Heart left ventricle (tissue), 13 donors: ENCODE measurements at regions not wholly inside any gene's neighbourhood (a gene's known extent, or its start where the extent isn't known, plus 50 kb on each side); places are given as distances from the start of the nearest gene placed in this dataset.

ENCODE experiments used
- POLR2A ChIP-seq, 2 donors: fragments of 450-650 bp; IDR thresholded peaks; one replicate each; pipeline ENCODE4 v1.6.1; 2017; ENCODE audit warnings: antibody characterized with exemption in 2 of 2, mild to moderate bottlenecking in 2 of 2, moderate library complexity in 2 of 2
- TF ChIP-seq, protein P1 (sequence below), 12 donors: fragments of 200-600 bp; sonication (generic) in 4 of 12; IDR thresholded peaks; one replicate each; pipeline versions ENCODE4 v1.5.0 to v1.8.0; 2018 to 2022; ENCODE audit warnings: antibody characterized with exemption in 12 of 12, mild to moderate bottlenecking in 5 of 12
- donor health status: ischemic (EF 13 %, LVEDD 7.1; RV severe dilation, severe dysfunction).
- donor health status: DM: no; HTN: yes; CAD: no.
- donor health status: DM: no; HTN: no; CAD: no.
- donor health status: ischemic (EF 25% LVEDD 6.9; RV normal size, moderate dysfunction).
- donor health status: ischemic (EF 25% LVEDD 5.7; RV mildly dilated, moderate dysfunction).
- donor health status: ischemic (EF 35%, LVEDD 5.7; RV mildly dilated, moderate dysfunction).
- donor health status: nonischemic (EF 11% LVEDD 7.7; RV severe dilation, severe dysfunction).
- donor health status: DM: yes; HTN: yes; CAD: no.
- donor health status: PGD.
- donor health status: ischemic (EF 29% LVEDD 5.4; RV normal size, mild dysfunction).
- donor health status: nonischemic (EF 23%, LVEDD 6.1; RV moderate dilation, normal function).

DNA sequence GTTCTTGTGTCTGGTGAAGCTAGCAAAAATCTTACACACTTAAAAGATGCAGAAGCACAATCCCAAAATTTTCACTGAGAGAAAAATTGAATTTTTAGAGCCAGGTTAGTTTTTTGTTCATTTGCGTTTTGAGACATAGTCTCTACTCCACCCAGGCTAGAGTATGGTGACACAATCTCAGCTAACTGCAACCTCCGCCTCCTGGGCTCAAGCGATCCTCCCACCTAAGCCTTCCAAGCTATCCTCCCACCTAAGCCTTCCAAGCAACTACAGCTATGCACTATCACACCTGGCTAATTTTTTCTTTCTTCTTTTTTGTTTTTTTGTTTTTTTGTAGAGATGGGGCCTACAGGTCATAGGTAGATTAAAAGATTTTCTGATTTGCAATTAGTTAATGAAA, 113.1 kb upstream of the RAB6C start:
- TF ChIP-seq, protein P1, sequence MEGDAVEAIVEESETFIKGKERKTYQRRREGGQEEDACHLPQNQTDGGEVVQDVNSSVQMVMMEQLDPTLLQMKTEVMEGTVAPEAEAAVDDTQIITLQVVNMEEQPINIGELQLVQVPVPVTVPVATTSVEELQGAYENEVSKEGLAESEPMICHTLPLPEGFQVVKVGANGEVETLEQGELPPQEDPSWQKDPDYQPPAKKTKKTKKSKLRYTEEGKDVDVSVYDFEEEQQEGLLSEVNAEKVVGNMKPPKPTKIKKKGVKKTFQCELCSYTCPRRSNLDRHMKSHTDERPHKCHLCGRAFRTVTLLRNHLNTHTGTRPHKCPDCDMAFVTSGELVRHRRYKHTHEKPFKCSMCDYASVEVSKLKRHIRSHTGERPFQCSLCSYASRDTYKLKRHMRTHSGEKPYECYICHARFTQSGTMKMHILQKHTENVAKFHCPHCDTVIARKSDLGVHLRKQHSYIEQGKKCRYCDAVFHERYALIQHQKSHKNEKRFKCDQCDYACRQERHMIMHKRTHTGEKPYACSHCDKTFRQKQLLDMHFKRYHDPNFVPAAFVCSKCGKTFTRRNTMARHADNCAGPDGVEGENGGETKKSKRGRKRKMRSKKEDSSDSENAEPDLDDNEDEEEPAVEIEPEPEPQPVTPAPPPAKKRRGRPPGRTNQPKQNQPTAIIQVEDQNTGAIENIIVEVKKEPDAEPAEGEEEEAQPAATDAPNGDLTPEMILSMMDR (IDR thresholded peaks at IDR 0.05), result no peak
- TF ChIP-seq POLR2A (IDR thresholded peaks at IDR 0.05), result no peak
